Endothelial cell of umbilical vein (primary cell): ENCODE measurements at regions not wholly inside any gene's neighbourhood (a gene's known extent, or its start where the extent isn't known, plus 50 kb on each side); places are given as distances from the start of the nearest gene placed in this dataset.

ENCODE experiments used
- BruUV-seq: library from RNA; stranded (reverse); fragments of 400-500 nt; replicated peaks from 2 replicates; lab custom pipeline; 2021; lab: Mats Ljungman, UMichigan
- CTCF ChIA-PET: fragments of 300-600, 350-600 bp; sonication (Branson Sonifier 250); formaldehyde crosslinking; loops from one replicate; lab custom pipeline; 2021; ENCODE audit warnings: antibody characterized with exemption, inconsistent platforms; lab: Charles Lee
- POLR2A ChIA-PET: fragments of 300-600, 350-600 bp; sonication (Branson Sonifier 250); formaldehyde crosslinking; loops from one replicate; lab custom pipeline; 2021; ENCODE audit warnings: antibody characterized with exemption, inconsistent platforms; lab: Charles Lee
- DNase-seq: peaks from one replicate; pipeline ENCODE4 v3.0.0-alpha.2; 2011; ENCODE audit warnings: low read depth, low spot score
- FAIRE-seq: peaks from 2 replicates; lab custom pipeline; 2011; peaks lifted over from hg19 to GRCh38; lab: Jason Lieb, UNC
- H2AFZ ChIP-seq: 2 replicates; pipeline ENCODE4 v1.6.0; 2012; ENCODE audit warnings: low read depth, low read length, control low read depth, inconsistent platforms
- H3K27ac ChIP-seq: 2 replicates; pipeline ENCODE4 v1.5.1; 2011; ENCODE audit warnings: low read depth, mild to moderate bottlenecking, control low read depth, low read length, moderate library complexity; ENCODE audit not compliant: insufficient read depth
- H3K27me3 ChIP-seq, 2 experiments: 2 replicates each; pipeline versions ENCODE4 v1.6.0 to v1.6.1; 2011; ENCODE audit warnings: low read length in 2 of 2, mixed read lengths in 1 of 2; ENCODE audit not compliant: control insufficient read depth in 2 of 2, insufficient read depth in 2 of 2
- H3K36me3 ChIP-seq, 2 experiments: 2 replicates in 1 of 2; 3 replicates in 1 of 2; pipeline ENCODE4 v1.5.1; 2011; ENCODE audit warnings: low read length in 2 of 2, mild to moderate bottlenecking in 1 of 2, moderate library complexity in 1 of 2; ENCODE audit not compliant: control insufficient read depth in 2 of 2, insufficient read depth in 2 of 2; ENCODE audit errors: extremely low read depth in 1 of 2
- H3K4me1 ChIP-seq: 3 replicates; pipeline ENCODE4 v1.5.1; 2011; ENCODE audit warnings: mild to moderate bottlenecking, low read length; ENCODE audit not compliant: control insufficient read depth, insufficient read depth; ENCODE audit errors: extremely low read depth
- H3K4me2 ChIP-seq: 2 replicates; pipeline ENCODE4 v1.6.1; 2011; ENCODE audit warnings: low read length, control low read depth, mixed read lengths; ENCODE audit not compliant: insufficient read depth
- H3K4me3 ChIP-seq, 3 experiments: fragments of 200-600 bp in 1 of 3; sonication (generic), shearing (Covaris generic) in 1 of 3; replicated peaks in 1 of 3; 2 replicates each; pipeline ENCODE4 v1.5.1; 2011 to 2016; ENCODE audit warnings: control low read depth in 3 of 3, low read length in 3 of 3, mild to moderate bottlenecking in 2 of 3, inconsistent platforms in 1 of 3, low read depth in 1 of 3, moderate library complexity in 1 of 3; ENCODE audit not compliant: insufficient read depth in 1 of 3
- H3K79me2 ChIP-seq: 2 replicates; pipeline ENCODE4 v1.6.0; 2012; ENCODE audit warnings: low read length, inconsistent platforms; ENCODE audit not compliant: control insufficient read depth, insufficient read depth
- H3K9ac ChIP-seq: replicated peaks from 2 replicates; pipeline ENCODE3; 2011; ENCODE audit warnings: low read length, control low read depth; ENCODE audit not compliant: insufficient read depth; ENCODE audit errors: extremely low read depth
- H3K9me1 ChIP-seq: replicated peaks from 3 replicates; pipeline ENCODE4 v1.6.0; 2011; ENCODE audit warnings: mild to moderate bottlenecking, low read length; ENCODE audit not compliant: control insufficient read depth, insufficient read depth; ENCODE audit errors: extremely low read depth
- H3K9me3 ChIP-seq: replicated peaks from 2 replicates; pipeline ENCODE4 v1.5.1; 2012; ENCODE audit warnings: low read length, inconsistent platforms; ENCODE audit not compliant: control insufficient read depth, insufficient read depth
- H4K20me1 ChIP-seq: replicated peaks from 2 replicates; pipeline ENCODE3; 2011; ENCODE audit warnings: mild to moderate bottlenecking, low read length; ENCODE audit not compliant: control insufficient read depth, insufficient read depth; ENCODE audit errors: extremely low read depth
- CTCF ChIP-seq, 2 donors: IDR thresholded peaks; 1 replicate in 1 of 2; 2 replicates in 1 of 2; pipeline ENCODE4 v1.5.1; 2011; ENCODE audit warnings: low read length in 2 of 2, mild to moderate bottlenecking in 2 of 2, moderate library complexity in 2 of 2, control low read depth in 1 of 2, inconsistent platforms in 1 of 2, low read depth in 1 of 2; ENCODE audit not compliant: insufficient read depth in 1 of 2; ENCODE audit errors: extremely low read depth in 1 of 2
- EZH2 ChIP-seq: IDR thresholded peaks from 2 replicates; pipeline ENCODE4 v1.6.1; 2012; ENCODE audit warnings: borderline replicate concordance, low read depth, mild to moderate bottlenecking, moderate library complexity, low read length, inconsistent platforms; ENCODE audit not compliant: severe bottlenecking
- FOS ChIP-seq: IDR thresholded peaks from 2 replicates; pipeline ENCODE4 v1.6.1; 2011; ENCODE audit warnings: mild to moderate bottlenecking, low read length, moderate library complexity, borderline replicate concordance; ENCODE audit not compliant: insufficient read depth
- GATA2 ChIP-seq: IDR thresholded peaks from 2 replicates; pipeline ENCODE4 v1.7.0; 2011; ENCODE audit warnings: low read depth, mild to moderate bottlenecking, moderate library complexity, mixed read lengths, low read length; ENCODE audit not compliant: insufficient read length, insufficient read depth
- JUN ChIP-seq: IDR thresholded peaks from 2 replicates; pipeline ENCODE4 v1.6.1; 2011; ENCODE audit warnings: borderline replicate concordance, low read depth; ENCODE audit not compliant: insufficient read length, insufficient read depth
- MAX ChIP-seq: IDR thresholded peaks from 2 replicates; pipeline ENCODE4 v1.6.1; 2011; ENCODE audit not compliant: insufficient read depth, insufficient read length
- MYC ChIP-seq: IDR thresholded peaks from one replicate; pipeline ENCODE4 v1.6.1; 2011; ENCODE audit warnings: mild to moderate bottlenecking, low read depth, low read length
- POLR2A ChIP-seq: IDR thresholded peaks from 2 replicates; pipeline ENCODE4 v1.6.1; 2012; ENCODE audit warnings: low read depth, mild to moderate bottlenecking, control low read depth, low read length
- POLR2AphosphoS5 ChIP-seq: IDR thresholded peaks from 2 replicates; pipeline ENCODE4 v1.6.1; 2012; ENCODE audit warnings: low read depth, mild to moderate bottlenecking, control low read depth, low read length, moderate library complexity; ENCODE audit not compliant: insufficient read depth
- dilution Hi-C: fragments of 300-500 bp; cut with MboI; formaldehyde crosslinking; loops from one replicate; pipeline ENCODE4 v1.15.0; 2019; ENCODE audit warnings: low sequenced_read_pairs; ENCODE audit not compliant: extremely low pct_ligation_motif_present
- intact Hi-C: fragments of 100-400 bp; cut with micrococcal nuclease; formaldehyde crosslinking; loops from one replicate; pipeline ENCODE4 v1.10.0; 2022

DNA sequence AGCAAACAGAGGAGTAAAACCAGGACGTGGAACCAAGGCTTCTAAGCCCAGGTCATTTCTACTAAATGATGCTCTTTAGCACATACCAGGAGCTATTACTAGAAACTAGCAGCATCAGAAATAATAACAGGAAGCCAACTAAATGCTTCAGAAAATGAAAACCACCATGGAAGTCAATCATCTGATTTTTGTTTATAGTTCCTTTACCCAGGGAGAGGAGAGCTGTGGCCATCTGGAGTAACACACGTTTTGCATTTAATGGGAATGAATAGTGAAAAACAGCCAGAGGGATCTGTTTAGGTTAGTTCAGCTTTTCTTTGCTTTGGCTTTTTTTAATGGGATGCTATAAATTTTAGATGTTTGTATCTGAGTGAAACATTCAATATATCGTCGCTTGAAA, 250.7 kb upstream of the ARHGAP20 start:
- TF ChIP-seq POLR2A (no peak), MAX (no peak), POLR2AphosphoS5 (no peak), JUN (no peak), FOS (no peak), MYC (no peak), CTCF (IDR thresholded peaks at IDR 0.05; ENCODE audit: extremely low read depth in 1 of 2, insufficient read depth in 1 of 2, low read depth in 1 of 2, low read length in 2 of 2) (no peak), GATA2 (no peak), EZH2 (no peak)
- ChIA-PET CTCF (no interaction called here), POLR2A (no interaction called here)
- intact Hi-C loops: loop anchor here (10.0 kb wide), 1 partner anchor 388 kb away; no protein-coding TSS in a partner anchor
- FAIRE-seq (no peak), DNase-seq (no peak)
- H3K36me3 ChIP-seq: no peaks in the 10 kb centered on the region
- no peaks in the 10 kb centered on the region for H3K79me2 ChIP-seq
- H4K20me1 ChIP-seq: no peaks in the 10 kb centered on the region
- dilution Hi-C loops: no loop called here
- H3K27ac ChIP-seq: no peak overlapping the region
- H3K9me1 ChIP-seq: no peaks in the 10 kb centered on the region
- H3K4me2 ChIP-seq: no peak overlapping the region
- no peaks in the 10 kb centered on the region for H3K4me1 ChIP-seq
- H3K9me3 ChIP-seq: no peaks in the 10 kb centered on the region
- no TSS peak for BruUV-seq
- no peak overlapping the region for H3K9ac ChIP-seq
- H3K4me3 ChIP-seq: no peak overlapping the region
- H2AFZ ChIP-seq: no peak overlapping the region
- no peaks in the 10 kb centered on the region for H3K27me3 ChIP-seq
